AG04449 (cell line): ENCODE measurements at regions not wholly inside any gene's neighbourhood (a gene's known extent, or its start where the extent isn't known, plus 50 kb on each side); places are given as distances from the start of the nearest gene placed in this dataset.

ENCODE experiments used
- CTCF ChIA-PET: fragments of 350-600 bp; formaldehyde crosslinking; extraction: SDS; loops from one replicate; lab custom pipeline; 2021; ENCODE audit warnings: antibody characterized with exemption; lab: Yijun Ruan, JAX
- POLR2A ChIA-PET: fragments of 400-600, 350-600 bp; formaldehyde crosslinking; extraction: SDS; loops from one replicate; lab custom pipeline; 2020; ENCODE audit warnings: antibody characterized with exemption, inconsistent platforms; lab: Yijun Ruan, JAX
- DNase-seq: peaks from one replicate; pipeline ENCODE4 v3.0.0-alpha.2; 2010; ENCODE audit warnings: low read depth, low spot score
- H3K4me3 ChIP-seq: 2 replicates; pipeline ENCODE4 v1.5.1; 2011; ENCODE audit warnings: low read depth, mild to moderate bottlenecking, control low read depth, low read length
- TF ChIP-seq, protein P1 (sequence below): IDR thresholded peaks from one replicate; pipeline ENCODE4 v1.5.1; 2011; ENCODE audit warnings: mild to moderate bottlenecking, moderate library complexity, low read length, control low read depth, inconsistent platforms; ENCODE audit not compliant: insufficient read depth; ENCODE audit errors: missing control alignments

GRCh38 chr6:14856177-14856576 is 389.7 kb upstream of the JARID2 start:
- no peak overlapping the region for H3K4me3 ChIP-seq
- no peak for DNase-seq
- TF ChIP-seq, protein P1, sequence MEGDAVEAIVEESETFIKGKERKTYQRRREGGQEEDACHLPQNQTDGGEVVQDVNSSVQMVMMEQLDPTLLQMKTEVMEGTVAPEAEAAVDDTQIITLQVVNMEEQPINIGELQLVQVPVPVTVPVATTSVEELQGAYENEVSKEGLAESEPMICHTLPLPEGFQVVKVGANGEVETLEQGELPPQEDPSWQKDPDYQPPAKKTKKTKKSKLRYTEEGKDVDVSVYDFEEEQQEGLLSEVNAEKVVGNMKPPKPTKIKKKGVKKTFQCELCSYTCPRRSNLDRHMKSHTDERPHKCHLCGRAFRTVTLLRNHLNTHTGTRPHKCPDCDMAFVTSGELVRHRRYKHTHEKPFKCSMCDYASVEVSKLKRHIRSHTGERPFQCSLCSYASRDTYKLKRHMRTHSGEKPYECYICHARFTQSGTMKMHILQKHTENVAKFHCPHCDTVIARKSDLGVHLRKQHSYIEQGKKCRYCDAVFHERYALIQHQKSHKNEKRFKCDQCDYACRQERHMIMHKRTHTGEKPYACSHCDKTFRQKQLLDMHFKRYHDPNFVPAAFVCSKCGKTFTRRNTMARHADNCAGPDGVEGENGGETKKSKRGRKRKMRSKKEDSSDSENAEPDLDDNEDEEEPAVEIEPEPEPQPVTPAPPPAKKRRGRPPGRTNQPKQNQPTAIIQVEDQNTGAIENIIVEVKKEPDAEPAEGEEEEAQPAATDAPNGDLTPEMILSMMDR = no peak
- CTCF ChIA-PET = no interaction called here
- POLR2A ChIA-PET = no interaction called here

GRCh38 chr6:14857001-14857400 is 388.9 kb upstream of the JARID2 start:
- POLR2A ChIA-PET = no interaction called here
- no peak for DNase-seq
- CTCF ChIA-PET = no interaction called here
- no peak overlapping the region for H3K4me3 ChIP-seq
- TF ChIP-seq, protein P1 = no peak

- no peak overlapping the region for H3K4me3 ChIP-seq
- ChIA-PET POLR2A (no interaction called here), CTCF (interaction anchor here (1.7 kb wide), 1 partner anchor 8 kb away, joined by 3 read pairs; no protein-coding TSS in a partner anchor)
- DNase-seq = no peak
- TF ChIP-seq, protein P1 = no peak
These were observed 388.4 kb upstream of the JARID2 start for GRCh38 chr6:14857501-14857900.

GRCh38 chr6:14858808-14859207 is 387.1 kb upstream of the JARID2 start:
- POLR2A ChIA-PET = no interaction called here
- DNase-seq = no peak
- TF ChIP-seq, protein P1 = no peak
- H3K4me3 ChIP-seq = no peak overlapping the region
- CTCF ChIA-PET = interaction anchor here (1.7 kb wide), 1 partner anchor 9 kb away, joined by 3 read pairs; no protein-coding TSS in a partner anchor

- H3K4me3 ChIP-seq = no peak overlapping the region
- TF ChIP-seq, protein P1 = no peak
- ChIA-PET POLR2A (no interaction called here), CTCF (no interaction called here)
- no peak for DNase-seq
These were observed 385.1 kb upstream of the JARID2 start for GRCh38 chr6:14860774-14861173.

DNA sequence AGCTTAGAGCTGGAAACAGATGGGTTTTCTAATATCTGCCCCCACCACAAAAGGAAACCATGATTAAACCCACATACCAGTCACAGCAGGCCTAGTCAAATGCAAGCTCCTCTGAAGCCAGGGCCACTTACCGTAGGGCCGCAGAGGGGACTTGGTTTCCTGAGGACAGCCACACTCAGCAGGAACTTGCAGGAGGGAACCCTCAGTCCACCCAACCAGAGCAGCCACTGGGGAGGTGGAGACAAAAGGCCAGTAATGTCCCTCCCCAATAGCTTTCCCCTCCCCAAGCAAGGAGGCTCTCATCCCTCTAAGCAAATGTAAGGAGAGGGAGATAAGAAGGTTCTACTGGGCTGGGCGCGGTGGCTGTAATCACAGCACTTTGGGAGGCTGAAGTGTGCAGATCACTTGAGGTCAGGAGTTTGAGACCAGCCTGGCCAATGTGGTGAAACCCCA is 384.4 kb upstream of the JARID2 start:
- POLR2A ChIA-PET = no interaction called here
- CTCF ChIA-PET = interaction anchor here (1.6 kb wide), 1 partner anchor 529 kb away, joined by 4 read pairs; no protein-coding TSS in a partner anchor
- no peak for DNase-seq
- no peak overlapping the region for H3K4me3 ChIP-seq
- TF ChIP-seq, protein P1 = no peak
